Loucy (cell line): ENCODE measurements at regions not wholly inside any gene's neighbourhood (a gene's known extent, or its start where the extent isn't known, plus 50 kb on each side); places are given as distances from the start of the nearest gene placed in this dataset.

Experiments
- H2AFZ ChIP-seq: fragments of 200-600 bp; sonication (generic); 2 replicates; pipeline ENCODE4 v1.6.0; 2016; ENCODE audit warnings: antibody characterized with exemption, mild to moderate bottlenecking, low read length, moderate library complexity
- H3F3A ChIP-seq: fragments of 200-600 bp; 2 replicates; pipeline ENCODE4 v1.6.0; 2016; ENCODE audit warnings: antibody characterized with exemption, low read depth, mild to moderate bottlenecking
- H3K27me3 ChIP-seq: fragments of 200-600 bp; sonication (generic); 2 replicates; pipeline ENCODE4 v1.6.1; 2014; ENCODE audit warnings: low read length, mild to moderate bottlenecking; ENCODE audit not compliant: insufficient read depth, poor library complexity, severe bottlenecking
- H3K36me3 ChIP-seq: fragments of 200-600 bp; sonication (generic); 2 replicates; pipeline ENCODE4 v1.6.1; 2016; ENCODE audit warnings: low read length; ENCODE audit not compliant: insufficient read depth
- H3K4me1 ChIP-seq: fragments of 200-600 bp; sonication (generic); 2 replicates; pipeline ENCODE4 v1.5.1; 2014; ENCODE audit warnings: low read length, mild to moderate bottlenecking; ENCODE audit not compliant: insufficient read depth, poor library complexity, severe bottlenecking
- H3K4me2 ChIP-seq: fragments of 200-600 bp; sonication (generic); 2 replicates; pipeline ENCODE4 v1.6.0; 2014; ENCODE audit warnings: antibody characterized with exemption, low read length, low read depth, mild to moderate bottlenecking; ENCODE audit not compliant: poor library complexity, severe bottlenecking
- H3K4me3 ChIP-seq: fragments of 200-600 bp; sonication (generic); 2 replicates; pipeline ENCODE4 v1.5.1; 2014; ENCODE audit warnings: low read length, mild to moderate bottlenecking, mixed read lengths; ENCODE audit not compliant: poor library complexity, severe bottlenecking
- H3K79me2 ChIP-seq: fragments of 200-600 bp; sonication (generic); 2 replicates; pipeline ENCODE4 v1.6.1; 2014; ENCODE audit warnings: low read length; ENCODE audit not compliant: insufficient read depth
- H3K9ac ChIP-seq: fragments of 200-600 bp; sonication (generic); 2 replicates; pipeline ENCODE4 v1.6.0; 2014; ENCODE audit warnings: mild to moderate bottlenecking, low read depth, low read length, moderate library complexity; ENCODE audit not compliant: poor library complexity, severe bottlenecking
- H3K9me2 ChIP-seq: fragments of 200-600 bp; sonication (generic); replicated peaks from 2 replicates; pipeline ENCODE4 v1.6.1; 2016; ENCODE audit warnings: low read depth, low read length, mixed read lengths
- H3K9me3 ChIP-seq: fragments of 200-600 bp; sonication (generic); 2 replicates; pipeline ENCODE4 v1.6.1; 2014; ENCODE audit warnings: mild to moderate bottlenecking, antibody characterized with exemption, low read length, low read depth; ENCODE audit not compliant: insufficient read depth
- H4K20me1 ChIP-seq: fragments of 200-600 bp; sonication (generic); 2 replicates; pipeline ENCODE4 v1.6.0; 2014; ENCODE audit warnings: antibody characterized with exemption, low read length, mild to moderate bottlenecking; ENCODE audit not compliant: insufficient read depth, poor library complexity, severe bottlenecking
- CTCF ChIP-seq: fragments of 200-600 bp; sonication (generic); conservative IDR thresholded peaks from 2 replicates; pipeline ENCODE4 v1.5.1; 2014; ENCODE audit warnings: mild to moderate bottlenecking, antibody characterized with exemption, low read length
- EZH2phosphoT487 ChIP-seq: fragments of 200-600 bp; IDR thresholded peaks from 2 replicates; pipeline ENCODE4 v1.6.1; 2018; ENCODE audit warnings: antibody characterized with exemption, mild to moderate bottlenecking, moderate library complexity, borderline replicate concordance

GRCh38 chr14:87678624-87679023 lies 314.4 kb downstream of the GALC start:
- Histone ChIP-seq H3K9me2 (no peaks in the 10 kb centered on the region), H3K36me3 (no peaks in the 10 kb centered on the region), H3K4me1 (no peaks in the 10 kb centered on the region), H4K20me1 (no peaks in the 10 kb centered on the region), H2AFZ (no peak overlapping the region), H3K4me3 (no peak overlapping the region), H3K27me3 (no peaks in the 10 kb centered on the region), H3K79me2 (no peaks in the 10 kb centered on the region), H3F3A (no peaks in the 10 kb centered on the region), H3K9ac (no peak overlapping the region), H3K9me3 (no peaks in the 10 kb centered on the region), H3K4me2 (no peak overlapping the region)
- TF ChIP-seq CTCF (no peak), EZH2phosphoT487 (no peak)

- no peaks in the 10 kb centered on the region for H3F3A ChIP-seq
- H3K9me2 ChIP-seq: no peaks in the 10 kb centered on the region
- no peak overlapping the region for H3K9ac ChIP-seq
- no peaks in the 10 kb centered on the region for H3K36me3 ChIP-seq
- H2AFZ ChIP-seq: no peak overlapping the region
- no peaks in the 10 kb centered on the region for H3K4me1 ChIP-seq
- no peaks in the 10 kb centered on the region for H3K9me3 ChIP-seq
- no peaks in the 10 kb centered on the region for H3K27me3 ChIP-seq
- H3K4me2 ChIP-seq: no peak overlapping the region
- H3K79me2 ChIP-seq: no peaks in the 10 kb centered on the region
- TF ChIP-seq EZH2phosphoT487 (no peak), CTCF (no peak)
- H4K20me1 ChIP-seq: no peaks in the 10 kb centered on the region
- no peak overlapping the region for H3K4me3 ChIP-seq
These were observed 316.1 kb downstream of the GALC start for GRCh38 chr14:87676814-87677437.

DNA sequence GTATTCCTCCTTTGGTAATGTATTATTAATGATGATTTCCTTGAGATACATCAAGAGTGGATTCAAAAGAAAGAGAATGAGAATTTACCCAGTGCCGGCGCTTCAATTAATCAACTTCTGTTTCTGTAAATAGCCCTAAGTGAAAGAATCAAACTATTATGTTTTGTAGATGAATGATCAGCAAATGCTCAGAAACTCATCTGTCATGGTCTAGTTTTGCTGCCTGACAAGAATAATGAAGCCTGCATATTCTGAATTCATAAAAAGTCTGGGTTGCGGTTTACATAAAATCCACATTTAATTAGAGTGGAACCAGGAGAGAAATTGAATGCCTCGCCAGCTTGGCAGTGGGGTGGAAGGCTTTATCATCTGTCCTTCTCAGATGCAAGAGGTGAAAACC lies 325.3 kb downstream of the GALC start:
- Histone ChIP-seq H3K27me3 (no peaks in the 10 kb centered on the region), H4K20me1 (no peaks in the 10 kb centered on the region), H3K9me3 (no peaks in the 10 kb centered on the region), H3K9ac (no peak overlapping the region), H3K79me2 (no peaks in the 10 kb centered on the region), H3F3A (no peaks in the 10 kb centered on the region), H3K36me3 (no peaks in the 10 kb centered on the region), H3K4me1 (no peaks in the 10 kb centered on the region), H3K4me3 (no peak overlapping the region), H3K9me2 (no peaks in the 10 kb centered on the region), H2AFZ (no peak overlapping the region), H3K4me2 (no peak overlapping the region)
- TF ChIP-seq CTCF (no peak), EZH2phosphoT487 (no peak)
